ENCODE measurements at regions not wholly inside any gene's neighbourhood (a gene's known extent, or its start where the extent isn't known, plus 50 kb on each side); places are given as distances from the start of the nearest gene placed in this dataset.

- no peaks in the 10 kb centered on the region for H3K36me3 ChIP-seq (ENCODE audit: control insufficient read depth, insufficient read depth, low read length)
These were observed 70.2 kb downstream of the KLF5 start for GRCh38 chr13:73129023-73129422.

More at GRCh38 chr13:73129023-73129422, 70.2 kb downstream of the KLF5 start:
- no peak for DNase-seq (ENCODE audit: extremely low read depth, insufficient read length)
- no peak for TF ChIP-seq CTCF (IDR thresholded peaks at IDR 0.05; ENCODE audit: insufficient read depth, low read length, poor library complexity, severe bottlenecking)
- Histone ChIP-seq H3K27me3 (replicated peaks; ENCODE audit: control insufficient read depth, insufficient read depth, low read length) (no peaks in the 10 kb centered on the region), H3K4me3 (replicated peaks; ENCODE audit: low read depth, low read length) (no peak overlapping the region)
